ENCODE measurements at regions not wholly inside any gene's neighbourhood (a gene's known extent, or its start where the extent isn't known, plus 50 kb on each side); places are given as distances from the start of the nearest gene placed in this dataset.

DNA sequence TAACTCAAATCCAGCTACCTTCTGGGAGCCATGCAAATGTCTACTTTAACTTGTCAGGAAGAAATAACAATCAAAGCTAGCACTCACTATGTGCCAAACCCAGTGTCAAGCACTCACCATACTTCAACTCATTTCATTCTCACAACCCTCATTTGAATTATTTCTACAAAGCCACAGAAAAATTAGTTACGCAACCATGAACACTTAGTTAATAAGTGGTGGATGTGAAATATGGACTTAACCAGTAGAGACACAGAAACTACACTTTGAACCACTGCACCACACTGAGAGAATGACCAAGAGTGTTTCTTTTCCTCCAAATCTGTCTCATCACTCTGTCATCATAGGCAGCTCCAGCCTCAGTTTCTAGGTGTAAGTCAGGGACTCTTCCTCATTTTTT, 91.0 kb upstream of the MBNL1 start:
- H3K36me3 ChIP-seq (replicated peaks in 1 of 2; ENCODE audit: control extremely low read depth in 1 of 2, control insufficient read depth in 1 of 2, extremely low read depth in 1 of 2, insufficient read depth in 2 of 2, low read length in 1 of 2), result peaks cover 0 to 1% of the 10 kb centered on the region in 2 experiments
- no peak for TF ChIP-seq EZH2 (IDR thresholded peaks at IDR 0.05; ENCODE audit: borderline replicate concordance, insufficient read depth, low read depth, low read length, poor library complexity, severe bottlenecking)
- TF ChIP-seq, protein P1, sequence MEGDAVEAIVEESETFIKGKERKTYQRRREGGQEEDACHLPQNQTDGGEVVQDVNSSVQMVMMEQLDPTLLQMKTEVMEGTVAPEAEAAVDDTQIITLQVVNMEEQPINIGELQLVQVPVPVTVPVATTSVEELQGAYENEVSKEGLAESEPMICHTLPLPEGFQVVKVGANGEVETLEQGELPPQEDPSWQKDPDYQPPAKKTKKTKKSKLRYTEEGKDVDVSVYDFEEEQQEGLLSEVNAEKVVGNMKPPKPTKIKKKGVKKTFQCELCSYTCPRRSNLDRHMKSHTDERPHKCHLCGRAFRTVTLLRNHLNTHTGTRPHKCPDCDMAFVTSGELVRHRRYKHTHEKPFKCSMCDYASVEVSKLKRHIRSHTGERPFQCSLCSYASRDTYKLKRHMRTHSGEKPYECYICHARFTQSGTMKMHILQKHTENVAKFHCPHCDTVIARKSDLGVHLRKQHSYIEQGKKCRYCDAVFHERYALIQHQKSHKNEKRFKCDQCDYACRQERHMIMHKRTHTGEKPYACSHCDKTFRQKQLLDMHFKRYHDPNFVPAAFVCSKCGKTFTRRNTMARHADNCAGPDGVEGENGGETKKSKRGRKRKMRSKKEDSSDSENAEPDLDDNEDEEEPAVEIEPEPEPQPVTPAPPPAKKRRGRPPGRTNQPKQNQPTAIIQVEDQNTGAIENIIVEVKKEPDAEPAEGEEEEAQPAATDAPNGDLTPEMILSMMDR (IDR thresholded peaks at IDR 0.05), result no peak
- Mint-ChIP-seq H3K27ac (no peak overlapping the region), H3K4me3 (no peak overlapping the region), H3K9me3 (ENCODE audit: insufficient read depth) (no peaks in the 10 kb centered on the region), H3K27me3 (no peaks in the 10 kb centered on the region), H3K4me1 (peaks cover 2% of the 10 kb centered on the region)
- no peaks in the 10 kb centered on the region for H3K27me3 ChIP-seq (replicated peaks in 1 of 4; ENCODE audit: control extremely low read depth in 1 of 4, control insufficient read depth in 3 of 4, insufficient read depth in 4 of 4, low read length in 3 of 4)
- H3K9me3 ChIP-seq (ENCODE audit: control extremely low read depth in 1 of 3, control insufficient read depth in 2 of 3, insufficient read depth in 1 of 3, low read length in 2 of 3), result no peaks in the 10 kb centered on the region
- H3K27ac ChIP-seq (ENCODE audit: low read length in 2 of 2), result no peak overlapping the region
- no peak overlapping the region for H3K4me3 ChIP-seq (ENCODE audit: control extremely low read depth in 1 of 5, extremely low read depth in 1 of 5, insufficient read depth in 1 of 5, low read depth in 2 of 5, low read length in 4 of 5)
- H3K4me2 ChIP-seq (replicated peaks; ENCODE audit: low read depth, low read length, poor library complexity, severe bottlenecking), result no peak overlapping the region
- no peak overlapping the region for H3K9ac ChIP-seq (ENCODE audit: low read length)
- H3K79me2 ChIP-seq (ENCODE audit: control insufficient read depth, insufficient read depth, low read length), result peaks cover 35% of the 10 kb centered on the region
- H2AFZ ChIP-seq (ENCODE audit: insufficient read depth, low read depth, low read length, poor library complexity, severe bottlenecking), result no peak overlapping the region
- H4K20me1 ChIP-seq (ENCODE audit: control insufficient read depth, insufficient read depth, low read length, poor library complexity, severe bottlenecking), result no peaks in the 10 kb centered on the region
- WGBS (ENCODE audit: insufficient coverage), result no CpG with 5 or more reads among the region's 1 CpG
- DNase-seq, result no peak
- intact Hi-C loops (cut with micrococcal nuclease), result loop anchor here (10.0 kb wide), 1 partner anchor 397 kb away; no protein-coding TSS in a partner anchor
- ChIA-PET CTCF (interaction anchor here (1.0 to 2.5 kb wide), 4 partner anchors 91 to 294 kb away, joined by 3 to 11 read pairs (median 3); partner anchors contain the start of gene MBNL1), POLR2A (no interaction called here)
- no peak for ATAC-seq (ENCODE audit: low read depth)
- no peaks in the 10 kb centered on the region for H3K4me1 ChIP-seq (ENCODE audit: control insufficient read depth in 2 of 2, insufficient read depth in 2 of 2, low read length in 2 of 2)

DNA sequence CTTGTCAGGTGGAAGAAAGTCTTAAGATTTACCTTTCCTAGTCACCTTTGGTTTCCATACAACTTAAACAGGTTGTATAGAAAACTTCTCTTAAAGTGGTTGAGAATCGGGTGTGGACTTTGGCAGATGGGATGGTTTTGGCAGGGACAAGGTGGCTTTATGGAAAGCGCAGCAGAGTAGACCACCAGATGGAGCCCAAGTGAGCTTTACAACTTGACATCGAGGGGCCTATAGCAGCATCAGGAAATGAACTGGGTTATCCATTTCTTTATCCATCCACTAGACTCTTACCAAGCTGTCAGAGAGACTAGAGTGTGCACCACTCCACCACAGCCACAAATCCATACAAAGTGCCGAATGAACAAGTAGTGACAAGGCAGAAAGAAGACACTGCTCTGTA, 85.3 kb upstream of the MBNL1 start:
- Histone ChIP-seq H3K27me3 (replicated peaks in 1 of 4; ENCODE audit: control extremely low read depth in 1 of 4, control insufficient read depth in 3 of 4, insufficient read depth in 4 of 4, low read length in 3 of 4) (no peaks in the 10 kb centered on the region), H3K79me2 (ENCODE audit: control insufficient read depth, insufficient read depth, low read length) (peaks cover 71% of the 10 kb centered on the region), H3K4me3 (ENCODE audit: control extremely low read depth in 1 of 5, extremely low read depth in 1 of 5, insufficient read depth in 1 of 5, low read depth in 2 of 5, low read length in 4 of 5) (peak overlapping the region in 1 of 5 experiments; percentile 11), H2AFZ (ENCODE audit: insufficient read depth, low read depth, low read length, poor library complexity, severe bottlenecking) (peak overlapping the region; percentile 24), H3K36me3 (replicated peaks in 1 of 2; ENCODE audit: control extremely low read depth in 1 of 2, control insufficient read depth in 1 of 2, extremely low read depth in 1 of 2, insufficient read depth in 2 of 2, low read length in 1 of 2) (no peaks in the 10 kb centered on the region), H3K9me3 (ENCODE audit: control extremely low read depth in 1 of 3, control insufficient read depth in 2 of 3, insufficient read depth in 1 of 3, low read length in 2 of 3) (no peaks in the 10 kb centered on the region), H3K9ac (ENCODE audit: low read length) (no peak overlapping the region), H3K27ac (ENCODE audit: low read length in 2 of 2) (no peak overlapping the region), H4K20me1 (ENCODE audit: control insufficient read depth, insufficient read depth, low read length, poor library complexity, severe bottlenecking) (no peaks in the 10 kb centered on the region), H3K4me2 (replicated peaks; ENCODE audit: low read depth, low read length, poor library complexity, severe bottlenecking) (peak overlapping the region; percentile 42), H3K4me1 (ENCODE audit: control insufficient read depth in 2 of 2, insufficient read depth in 2 of 2, low read length in 2 of 2) (peaks cover 5 to 9% of the 10 kb centered on the region in 2 donors)
- ChIA-PET CTCF (interaction anchor here (0.6 to 7.9 kb wide), 62 partner anchors 10 to 390 kb away, joined by 3 to 222 read pairs (median 6); partner anchors contain the start of gene MBNL1), POLR2A (interaction anchor here (0.6 to 2.6 kb wide), 2 partner anchors 86 to 276 kb away, joined by 7 to 16 read pairs; partner anchors contain the start of gene MBNL1)
- H3K27ac Mint-ChIP-seq, result peak overlapping the region; percentile 62
- ATAC-seq (ENCODE audit: low read depth) (peak; percentile 80), DNase-seq (peak; percentile 76)
- peaks cover 24% of the 10 kb centered on the region for H3K4me1 Mint-ChIP-seq
- H3K4me3 Mint-ChIP-seq, result no peak overlapping the region
- no peaks in the 10 kb centered on the region for H3K27me3 Mint-ChIP-seq
- 25% methylated on average over 2 of the region's 4 CpGs for WGBS (ENCODE audit: insufficient coverage)
- intact Hi-C loops (cut with micrococcal nuclease), result loop anchor here (1.0 to 5.0 kb wide), 4 partner anchors 86 to 289 kb away; no protein-coding TSS in a partner anchor
- no peak for TF ChIP-seq EZH2 (IDR thresholded peaks at IDR 0.05; ENCODE audit: borderline replicate concordance, insufficient read depth, low read depth, low read length, poor library complexity, severe bottlenecking)
- TF ChIP-seq, protein P1 (IDR thresholded peaks at IDR 0.05), result peak; percentile 81
- H3K9me3 Mint-ChIP-seq (ENCODE audit: insufficient read depth), result no peaks in the 10 kb centered on the region

Data from B cell (primary cell).